Lung (tissue), 11 donors: ENCODE measurements at regions not wholly inside any gene's neighbourhood (a gene's known extent, or its start where the extent isn't known, plus 50 kb on each side); places are given as distances from the start of the nearest gene placed in this dataset.
"Not testable (repeated sequence)": the region's sequence is repeated elsewhere in the genome, so short reads cannot be mapped to it uniquely, and the experiment has no call there.

Source experiments
- ATAC-seq: fragments of 200-7000 bp; cut with Tn5 transposase; one replicate; pipeline ENCODE4 v1.9.1; 2020; ENCODE audit warnings: moderate number of reproducible peaks; ENCODE audit not compliant: insufficient read depth, low FRiP score
- DNase-seq, 3 donors: peaks; one replicate each; pipeline ENCODE4 v3.0.0-alpha.2; 2013 to 2017
- H3K27ac ChIP-seq, 2 donors: one replicate each; pipeline ENCODE4 v1.5.1; 2013; ENCODE audit warnings: mild to moderate bottlenecking in 2 of 2, moderate library complexity in 2 of 2, control low read depth in 1 of 2, inconsistent platforms in 1 of 2, low read depth in 1 of 2, low read length in 1 of 2
- H3K27me3 ChIP-seq, 3 donors: one replicate each; pipeline ENCODE4 v1.5.1; 2013; ENCODE audit warnings: low read length in 2 of 3; ENCODE audit not compliant: control insufficient read depth in 3 of 3, insufficient read depth in 3 of 3
- H3K36me3 ChIP-seq, 4 donors: one replicate each; pipeline ENCODE4 v1.5.1; 2013; ENCODE audit warnings: low read length in 4 of 4, mild to moderate bottlenecking in 1 of 4, moderate library complexity in 1 of 4; ENCODE audit not compliant: control insufficient read depth in 4 of 4, insufficient read depth in 4 of 4
- H3K4me1 ChIP-seq, 5 donors: one replicate each; pipeline ENCODE4 v1.5.1; 2013; ENCODE audit warnings: low read length in 5 of 5, mild to moderate bottlenecking in 2 of 5, moderate library complexity in 1 of 5; ENCODE audit not compliant: control insufficient read depth in 5 of 5, insufficient read depth in 5 of 5
- H3K4me3 ChIP-seq: one replicate; pipeline ENCODE4 v1.5.1; 2013; ENCODE audit warnings: mild to moderate bottlenecking, control low read depth, moderate library complexity
- H3K9ac ChIP-seq, 2 donors: one replicate each; pipeline ENCODE4 v1.5.1; 2013; ENCODE audit warnings: low read length in 2 of 2, control low read depth in 1 of 2; ENCODE audit not compliant: insufficient read depth in 1 of 2
- H3K9me3 ChIP-seq, 4 donors: one replicate each; pipeline ENCODE4 v1.5.1; 2013; ENCODE audit warnings: low read length in 3 of 4, mild to moderate bottlenecking in 1 of 4, moderate library complexity in 1 of 4; ENCODE audit not compliant: control insufficient read depth in 4 of 4, insufficient read depth in 3 of 4
- CTCF ChIP-seq: IDR thresholded peaks from 2 replicates; pipeline ENCODE4 v1.5.1; 2012; ENCODE audit warnings: mild to moderate bottlenecking; ENCODE audit errors: control extremely low read depth, extremely low read depth
- WGBS, 2 donors: extraction: QIAGEN DNeasy Blood & Tissue Kit; methylation state at CpG; one replicate each; pipeline ENCODE4 v1.1.7; 2013; 5-methylcytosine and 5-hydroxymethylcytosine counted together
- donor health status: control.
- donor health status: control.
- donor health status: Bipolar disorder and iron deficiency.
- donor health status: healthy.
- donor health status: DM: yes; HTN: yes; CAD: no.

DNA sequence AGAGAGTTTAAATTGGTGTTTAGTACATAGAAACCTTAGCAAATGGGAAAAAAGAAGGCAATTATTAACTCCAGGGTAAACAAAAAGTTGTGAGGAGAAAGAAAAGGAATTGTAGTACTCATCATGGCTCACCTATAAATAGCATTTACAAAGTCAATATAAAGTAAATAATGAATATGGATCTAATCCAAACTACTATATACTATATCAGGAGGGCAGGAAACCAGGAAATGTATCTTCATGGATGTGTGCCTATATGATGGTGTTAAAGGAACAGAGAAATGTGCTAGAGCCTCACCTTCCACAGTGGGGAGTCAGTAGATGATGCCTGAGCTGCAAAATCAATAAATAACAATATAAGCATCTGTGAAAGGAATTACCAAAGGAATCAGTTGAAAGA is 208.9 kb downstream of the FAM43A start:
- Histone ChIP-seq H3K36me3 (no peaks in the 10 kb centered on the region), H3K4me1 (peaks cover 0 to 2% (median 0%) of the 10 kb centered on the region in 5 donors), H3K9ac (no peak overlapping the region), H3K27me3 (no peaks in the 10 kb centered on the region), H3K27ac (no peak overlapping the region), H3K4me3 (no peak overlapping the region), H3K9me3 (peaks cover 0 to 4% (median 1%) of the 10 kb centered on the region in 4 donors)
- ATAC-seq (no peak), DNase-seq (no peak)
- TF ChIP-seq CTCF: no peak

DNA sequence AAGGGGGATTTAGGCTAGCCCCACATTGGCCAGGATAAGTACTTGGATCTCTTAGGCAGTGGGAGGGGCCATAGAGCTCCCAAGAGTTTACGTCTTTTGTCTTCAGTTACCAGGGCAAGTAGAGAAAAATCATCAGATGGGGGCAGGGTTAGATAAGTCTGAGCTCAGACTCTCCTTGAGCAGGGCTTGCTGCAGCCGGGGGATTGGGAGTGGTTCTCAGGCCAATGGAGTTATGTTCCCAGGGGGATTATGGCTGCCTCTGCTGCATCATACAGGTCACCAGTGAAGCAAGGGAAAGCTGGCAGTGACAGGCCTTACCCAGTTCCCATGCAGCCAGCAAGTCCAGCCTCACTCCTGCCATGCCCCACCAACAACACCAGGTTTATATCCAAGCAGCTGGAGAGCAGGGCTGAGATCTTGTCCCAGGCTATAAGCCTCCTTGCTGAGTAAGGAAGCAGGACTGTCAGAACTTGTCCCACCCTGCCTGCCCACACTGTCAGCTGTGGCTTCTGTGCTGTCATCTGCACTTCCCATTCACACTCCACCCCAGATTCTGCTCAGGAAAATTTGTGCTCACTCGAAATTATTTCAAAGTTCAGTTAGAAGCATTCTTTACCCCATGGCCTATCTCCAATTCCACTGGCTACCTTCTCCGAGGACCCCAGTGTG is 215.3 kb downstream of the FAM43A start:
- TF ChIP-seq CTCF: no peak

GRCh38 chr3:194903447-194903846 is 217.8 kb downstream of the FAM43A start:
- H3K27me3 ChIP-seq, H3K9me3 ChIP-seq, H3K27ac ChIP-seq, H3K4me3 ChIP-seq, DNase-seq, H3K36me3 ChIP-seq, H3K9ac ChIP-seq, ATAC-seq, H3K4me1 ChIP-seq: not testable (repeated sequence)
- WGBS, 2 donors: 90 to 97% methylated on average over 2 of the region's 2 CpGs

More for the DNA sequence above, 215.3 kb downstream of the FAM43A start:
- DNase-seq: no peak
- peaks cover 0 to 2% (median 0%) of the 10 kb centered on the region in 4 donors for H3K9me3 ChIP-seq
- no peaks in the 10 kb centered on the region for H3K36me3 ChIP-seq
- no peaks in the 10 kb centered on the region for H3K4me1 ChIP-seq
- no peak overlapping the region for H3K4me3 ChIP-seq
- no peak overlapping the region for H3K9ac ChIP-seq
- H3K27ac ChIP-seq: no peak overlapping the region
- 62 to 75% methylated on average over 4 of the region's 4 CpGs for WGBS, 2 donors
- no peaks in the 10 kb centered on the region for H3K27me3 ChIP-seq
- ATAC-seq: no peak

DNA sequence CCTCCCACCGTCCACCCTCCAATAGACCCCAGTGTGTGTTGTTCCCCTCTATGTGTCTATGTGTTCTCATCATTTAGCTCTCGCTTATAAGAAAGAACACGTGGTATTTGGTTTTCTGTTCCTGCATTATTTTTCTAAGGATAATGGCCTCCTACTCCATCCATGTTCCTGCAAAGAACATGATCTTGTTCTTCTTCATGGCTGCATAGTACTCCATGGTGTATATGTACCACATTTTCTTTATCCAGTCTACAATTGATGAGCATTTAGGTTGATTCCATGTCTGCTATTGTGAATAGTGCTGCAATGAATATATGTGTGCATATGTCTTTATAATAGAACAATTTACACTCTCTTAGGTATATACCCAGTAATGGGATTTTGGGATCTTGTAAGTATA is 219.3 kb downstream of the FAM43A start:
- not testable (repeated sequence) for H3K27me3 ChIP-seq, H3K27ac ChIP-seq, H3K9ac ChIP-seq, H3K4me3 ChIP-seq, ATAC-seq, H3K4me1 ChIP-seq, H3K9me3 ChIP-seq, DNase-seq, H3K36me3 ChIP-seq
- WGBS, 2 donors: 95 to 97% methylated on average over 3 of the region's 3 CpGs
